ENCODE measurements at regions not wholly inside any gene's neighbourhood (a gene's known extent, or its start where the extent isn't known, plus 50 kb on each side); places are given as distances from the start of the nearest gene placed in this dataset.

- peak; percentile 1 for DNase-seq
These were observed 57.6 kb upstream of the CABLES1 start for GRCh38 chr18:23077493-23078256.

GRCh38 chr18:23085066-23085465 is 50.2 kb upstream of the CABLES1 start:
- DNase-seq, result no peak

All from NCI-H446 treated with DMSO at 0.1 percent for 48 hours (cell line).